Retina (tissue), 1 donor: ENCODE measurements at regions not wholly inside any gene's neighbourhood (a gene's known extent, or its start where the extent isn't known, plus 50 kb on each side); places are given as distances from the start of the nearest gene placed in this dataset.

Experiments used
- DNase-seq: peaks from one replicate; pipeline ENCODE4 v3.0.0-alpha.2; 2016

DNA sequence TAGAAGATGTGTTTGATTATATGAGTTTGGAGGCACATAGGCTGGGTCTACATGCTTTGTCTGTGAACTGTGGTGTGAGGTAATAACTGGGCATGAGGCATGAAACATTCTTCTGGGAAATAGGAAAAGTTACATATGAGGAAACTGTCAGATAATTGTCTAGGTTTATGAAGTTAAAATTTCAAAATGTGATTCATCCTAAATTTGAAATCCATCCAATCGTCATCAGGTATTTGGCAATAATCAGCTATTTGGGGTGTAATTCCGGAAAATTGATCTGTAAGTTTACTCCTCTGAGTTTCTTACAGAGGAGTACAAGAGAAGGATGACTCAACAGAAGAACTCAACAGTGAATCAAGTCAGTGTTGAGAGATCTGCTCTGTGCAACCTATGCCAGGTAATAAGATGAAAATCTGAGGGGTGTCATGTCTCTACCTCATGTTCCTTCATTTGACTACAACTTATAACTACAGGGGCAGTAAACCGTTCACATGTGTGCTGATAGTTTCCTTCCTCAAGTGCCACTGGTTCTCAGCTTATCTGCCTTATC is 1171.6 kb upstream of the CDH18 start:
- no peak for DNase-seq

GRCh38 chr5:21154526-21154925 is 1166.5 kb upstream of the CDH18 start:
- no peak for DNase-seq

DNA sequence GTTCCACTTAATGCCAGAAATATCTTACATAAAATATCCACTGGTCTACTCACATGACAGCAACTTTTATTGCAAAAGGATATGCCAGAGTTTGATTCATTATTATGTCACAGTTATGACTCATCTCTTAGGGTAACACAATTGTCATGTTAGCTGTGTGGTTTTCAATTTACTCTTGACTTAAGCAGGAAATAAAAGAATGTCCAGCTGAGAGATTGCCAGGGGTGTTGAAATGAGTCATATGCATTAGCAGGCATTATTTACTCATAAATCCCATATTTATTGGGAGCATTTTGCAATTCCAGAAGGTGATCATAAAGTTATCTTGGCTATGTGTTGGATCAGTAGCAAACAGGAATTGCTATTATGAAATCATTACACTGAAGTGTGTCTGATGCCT is 1164.6 kb upstream of the CDH18 start:
- no peak for DNase-seq

DNA sequence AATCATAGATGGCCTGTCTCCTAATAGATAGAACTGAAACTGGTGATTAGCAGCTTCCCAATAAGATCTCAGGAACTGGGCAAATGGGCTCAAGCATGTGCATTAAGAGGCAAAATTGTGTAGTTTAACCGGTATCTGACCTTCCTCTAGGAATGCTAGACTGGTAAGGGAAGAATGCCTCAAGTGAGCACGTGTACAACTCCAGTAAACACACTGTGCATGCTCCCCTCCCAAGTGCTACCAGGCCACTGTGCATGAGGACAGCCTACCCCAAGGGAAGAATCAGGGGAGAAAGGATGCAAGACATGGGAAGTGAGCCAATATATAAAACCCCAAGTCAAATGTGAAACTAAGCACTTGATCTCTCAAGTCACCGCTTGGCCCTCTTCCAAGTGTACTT is 1157.4 kb upstream of the CDH18 start:
- DNase-seq, result no peak

- no peak for DNase-seq
Observed at GRCh38 chr5:21143686-21144085, 1155.7 kb upstream of the CDH18 start.

DNA sequence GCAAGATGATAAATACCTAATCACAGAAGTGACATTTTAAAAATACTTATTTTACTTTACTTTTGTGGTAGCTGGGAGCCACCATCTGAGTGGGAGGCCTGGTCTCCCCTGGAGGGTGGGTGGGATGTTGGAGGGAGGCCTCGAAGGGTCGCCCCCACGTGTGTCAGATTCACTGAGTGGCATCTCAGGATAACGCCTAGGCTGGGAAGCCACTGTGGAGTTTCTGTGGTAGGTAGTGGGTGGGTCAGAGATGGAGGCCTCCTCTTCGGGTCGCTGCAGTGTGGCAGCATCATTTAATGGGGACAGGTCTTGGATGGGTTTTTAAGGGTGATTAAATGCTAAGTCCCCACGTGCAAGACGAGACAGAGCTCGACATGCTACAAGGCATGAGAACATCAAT is 1154.8 kb upstream of the CDH18 start:
- DNase-seq, result no peak

DNA sequence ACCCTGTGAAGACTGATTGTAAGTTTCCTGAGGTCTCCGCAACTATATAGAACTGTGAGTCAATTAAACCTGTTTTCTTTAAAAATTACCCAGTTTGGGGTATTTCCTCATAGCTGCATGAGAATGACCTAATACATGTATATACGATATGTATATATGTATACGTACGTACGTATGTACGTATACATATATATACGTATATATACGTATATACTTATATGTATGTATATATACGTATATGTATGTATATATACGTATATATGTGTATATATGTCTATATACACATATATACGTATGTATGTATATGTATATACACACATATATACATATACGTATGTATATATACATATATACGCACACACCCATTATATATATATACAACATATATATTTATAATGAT is 1153.0 kb upstream of the CDH18 start:
- DNase-seq, result no peak

- DNase-seq, result no peak
Observed at GRCh38 chr5:21126236-21126635, 1138.2 kb upstream of the CDH18 start.

- no peak for DNase-seq
Observed at GRCh38 chr5:21125238-21125983, 1137.4 kb upstream of the CDH18 start.

GRCh38 chr5:21121213-21121612 is 1133.2 kb upstream of the CDH18 start:
- no peak for DNase-seq

- no peak for DNase-seq
Observed at GRCh38 chr5:21097661-21098060, 1109.7 kb upstream of the CDH18 start.

DNA sequence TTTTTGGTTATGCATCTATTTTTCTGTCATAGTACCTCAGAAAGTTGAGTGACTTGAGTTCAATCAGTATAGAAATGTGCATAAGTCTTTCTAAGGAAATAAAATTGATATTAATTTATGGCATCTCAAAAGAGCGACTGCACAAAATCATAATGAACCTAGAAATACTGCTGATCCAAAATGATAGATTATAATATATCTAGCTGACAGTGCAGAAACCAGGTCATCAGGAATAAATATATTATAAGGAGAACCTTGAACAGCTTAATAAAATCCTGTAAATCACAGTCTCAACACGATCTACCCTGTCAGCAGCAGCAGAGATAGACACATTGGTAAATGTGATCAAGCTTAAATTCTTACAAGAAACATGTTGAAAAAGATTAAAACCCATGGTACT is 1106.6 kb upstream of the CDH18 start:
- no peak for DNase-seq

- no peak for DNase-seq
Observed at GRCh38 chr5:21087766-21088165, 1099.8 kb upstream of the CDH18 start.

GRCh38 chr5:21085791-21086190 is 1097.8 kb upstream of the CDH18 start:
- no peak for DNase-seq

DNA sequence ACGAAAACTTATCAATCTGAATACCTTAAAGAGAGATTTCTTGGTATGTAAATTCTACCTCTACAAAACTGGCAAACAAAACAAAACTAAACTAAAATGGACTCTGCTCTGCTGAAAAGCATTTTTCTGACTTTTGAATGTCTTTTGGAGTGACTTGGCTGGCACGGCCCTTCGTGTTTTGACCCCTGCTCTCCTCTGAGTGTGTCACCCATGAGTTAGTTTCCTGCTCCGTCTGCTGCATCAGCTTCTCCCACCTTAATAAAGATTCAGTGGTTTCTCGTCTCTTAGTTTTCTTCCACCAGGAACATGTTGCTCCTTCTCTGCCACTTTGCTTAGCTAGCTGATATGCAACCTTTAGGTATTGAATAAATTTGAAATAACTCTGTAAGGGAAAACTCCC is 1084.0 kb upstream of the CDH18 start:
- DNase-seq, result no peak

DNA sequence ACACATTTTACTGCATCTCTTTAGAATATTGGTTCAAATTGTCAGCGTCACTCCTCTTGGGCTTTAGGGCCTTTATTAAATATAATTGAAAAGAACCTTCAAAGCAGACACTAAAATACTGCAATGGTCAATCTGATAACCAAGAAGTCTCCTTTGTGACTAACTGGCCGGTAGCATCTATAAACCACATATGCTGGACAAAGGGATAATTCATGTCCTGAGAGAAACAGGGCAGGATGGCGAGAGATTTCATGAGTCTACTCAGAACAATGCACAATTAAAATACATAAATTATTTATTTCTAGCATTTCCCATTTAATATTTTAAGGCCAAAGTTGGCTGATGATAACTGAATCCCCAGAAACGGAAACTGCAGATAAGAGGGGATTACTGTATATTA is 1083.4 kb upstream of the CDH18 start:
- no peak for DNase-seq

DNA sequence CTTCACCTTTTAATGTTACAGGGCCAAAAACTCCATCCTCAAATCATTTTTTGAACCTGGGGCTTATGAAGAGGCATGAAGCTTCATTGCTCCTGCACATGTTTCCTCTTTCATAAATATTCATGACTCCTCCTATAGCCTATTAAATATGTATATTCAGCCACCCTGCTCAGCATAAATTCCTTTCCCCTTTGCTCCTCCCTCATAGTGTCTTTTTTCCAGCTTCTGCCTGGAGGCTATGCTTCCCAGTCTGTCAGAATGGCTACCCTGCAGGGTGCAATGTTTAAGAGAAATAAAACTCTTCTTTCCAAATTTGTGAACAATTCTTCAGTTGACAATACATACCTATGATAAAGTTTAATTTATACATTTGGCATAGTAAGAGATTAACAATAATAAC is 1082.9 kb upstream of the CDH18 start:
- no peak for DNase-seq

DNA sequence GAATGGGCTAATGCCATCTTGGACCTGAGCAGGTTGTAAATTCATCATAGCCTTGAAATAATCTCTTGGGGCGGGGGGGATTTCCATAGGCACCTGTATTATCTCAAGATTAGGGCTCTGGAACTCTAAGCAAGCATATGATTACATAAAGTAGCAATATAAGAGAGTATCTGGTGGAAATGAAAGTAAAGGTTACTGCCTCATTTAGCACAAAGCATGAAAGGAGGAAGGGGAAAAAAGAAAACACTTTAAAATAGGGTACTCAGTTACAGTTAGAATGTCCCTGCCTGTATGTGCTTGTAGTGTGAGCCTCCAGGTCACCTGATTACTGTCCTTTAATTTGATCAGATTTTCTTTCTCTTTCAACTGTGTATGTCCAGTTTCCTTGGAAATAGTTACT is 1079.7 kb upstream of the CDH18 start:
- no peak for DNase-seq

- DNase-seq, result no peak
Observed at GRCh38 chr5:21063146-21063545, 1075.1 kb upstream of the CDH18 start.

DNA sequence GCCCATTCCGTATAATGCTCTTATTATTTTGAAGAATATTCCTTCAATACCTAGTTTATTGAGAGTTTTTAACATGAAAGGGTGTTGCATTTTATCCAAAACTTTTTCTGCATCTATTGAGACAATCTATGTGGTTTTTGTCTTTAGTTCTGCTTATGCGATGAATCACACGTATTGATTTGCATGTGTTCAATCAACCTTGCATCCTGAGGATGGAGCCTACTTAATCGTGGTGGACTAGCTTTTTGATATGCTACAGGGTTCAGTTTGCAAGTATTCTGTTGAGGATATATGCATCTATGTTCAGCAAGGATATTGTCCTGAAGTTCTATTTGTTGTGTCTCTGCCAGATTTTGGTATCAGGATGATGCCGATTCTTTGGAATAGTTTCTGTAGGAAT is 1070.3 kb upstream of the CDH18 start:
- DNase-seq, result no peak

GRCh38 chr5:21051945-21052344 is 1063.9 kb upstream of the CDH18 start:
- no peak for DNase-seq

DNA sequence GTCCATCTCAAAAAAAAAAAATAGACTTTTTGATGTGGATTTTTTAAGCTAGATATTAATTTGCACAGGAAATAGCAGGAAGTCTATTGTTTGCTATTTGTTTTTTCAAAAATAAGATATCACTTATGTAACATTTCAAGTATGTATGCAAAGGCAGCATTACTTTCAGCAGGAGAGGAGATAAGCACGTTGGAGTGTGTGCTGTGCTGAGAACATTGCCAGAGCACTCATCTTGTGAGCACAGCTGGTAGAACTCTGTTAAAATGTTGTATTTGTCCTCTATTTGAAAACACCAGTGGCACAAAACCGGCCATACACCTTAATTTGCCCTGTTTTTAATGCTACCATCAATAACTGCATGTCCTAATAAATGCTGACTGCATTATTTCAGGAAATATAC is 1061.9 kb upstream of the CDH18 start:
- DNase-seq, result no peak

DNA sequence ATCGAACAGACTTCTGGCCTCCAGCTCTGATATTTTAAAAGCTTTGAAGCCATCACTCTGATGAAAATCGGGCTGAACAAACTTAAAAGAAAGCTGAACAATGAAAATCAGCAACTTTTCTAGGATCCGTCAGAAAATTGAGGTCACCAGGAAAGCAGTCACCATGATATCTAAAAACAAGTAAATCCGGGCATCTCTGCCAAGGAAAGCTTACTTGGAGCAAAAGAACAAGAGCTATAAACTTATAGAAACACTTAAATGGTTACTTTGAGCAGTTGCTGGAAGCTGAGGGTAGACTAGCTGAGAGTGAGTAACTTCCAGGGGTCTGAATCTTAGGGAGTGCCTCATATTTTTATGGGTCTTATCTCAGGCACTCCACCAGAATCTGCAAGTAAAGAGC is 1043.0 kb upstream of the CDH18 start:
- DNase-seq, result no peak

- no peak for DNase-seq
Observed at GRCh38 chr5:21024966-21025365, 1037.0 kb upstream of the CDH18 start.

DNA sequence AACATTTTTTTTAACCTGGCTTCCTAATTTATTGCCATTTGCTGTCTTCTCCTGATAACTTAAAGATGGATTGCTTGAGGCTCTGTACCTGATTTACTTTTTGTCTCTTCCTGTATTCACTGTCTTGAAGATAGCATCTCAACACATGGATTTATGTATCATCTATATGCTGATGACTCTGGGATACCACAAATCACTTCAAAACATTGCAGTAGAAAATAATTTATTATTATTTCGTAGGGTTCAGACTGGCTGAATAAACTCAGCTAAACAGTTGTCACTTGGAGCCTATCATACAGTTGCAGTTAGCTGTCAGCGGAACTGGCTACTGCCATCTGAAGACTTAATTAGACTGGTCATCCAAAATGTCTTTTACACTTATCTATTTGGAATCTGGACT is 1025.2 kb upstream of the CDH18 start:
- no peak for DNase-seq
